ENCODE measurements at regions not wholly inside any gene's neighbourhood (a gene's known extent, or its start where the extent isn't known, plus 50 kb on each side); places are given as distances from the start of the nearest gene placed in this dataset.
A peak's percentile ranks its signal among the peaks of the same experiment; 100 is the strongest.

DNA sequence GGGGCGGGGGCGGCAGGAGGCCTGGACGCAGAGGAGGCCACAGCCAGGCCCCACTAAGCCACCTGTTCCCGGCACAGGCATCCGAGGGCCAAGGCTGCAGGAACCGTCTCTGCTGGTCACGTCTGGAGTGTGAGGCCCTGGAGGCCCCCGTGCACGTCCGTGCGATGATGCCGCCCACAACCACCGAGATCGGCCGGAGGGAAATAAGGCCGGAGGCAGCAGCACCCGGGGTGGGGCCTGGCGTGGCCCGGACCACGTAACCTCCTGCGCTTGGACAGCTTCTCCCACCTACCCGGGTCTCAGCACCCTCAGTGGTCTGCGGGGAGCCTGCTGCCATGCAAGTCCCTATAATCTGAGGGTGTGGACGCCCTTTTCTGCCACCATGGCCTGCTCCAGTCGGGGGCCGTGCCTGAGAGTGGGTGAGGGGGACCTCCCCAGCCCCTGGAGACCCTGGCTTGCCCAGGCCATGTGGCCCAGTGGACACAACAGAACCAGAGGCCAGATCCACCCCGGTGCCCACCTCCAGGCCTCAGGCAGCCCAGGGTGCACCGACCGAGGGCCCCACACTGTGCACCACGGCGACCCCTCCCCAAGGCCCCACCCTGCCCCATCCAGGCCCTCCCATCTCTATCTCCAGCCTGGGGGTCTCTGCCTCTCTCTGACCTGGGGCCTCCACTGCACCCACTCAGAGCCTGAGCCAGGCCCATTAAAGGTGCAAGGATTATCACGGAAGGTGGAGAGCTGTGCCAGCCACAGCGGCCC, 83.1 kb downstream of the PDGFA start:
- no peak overlapping the region for H3K4me3 ChIP-seq (ENCODE audit: low read length)
- intact Hi-C loops (cut with micrococcal nuclease) = no loop called here
- TF ChIP-seq, protein P1, sequence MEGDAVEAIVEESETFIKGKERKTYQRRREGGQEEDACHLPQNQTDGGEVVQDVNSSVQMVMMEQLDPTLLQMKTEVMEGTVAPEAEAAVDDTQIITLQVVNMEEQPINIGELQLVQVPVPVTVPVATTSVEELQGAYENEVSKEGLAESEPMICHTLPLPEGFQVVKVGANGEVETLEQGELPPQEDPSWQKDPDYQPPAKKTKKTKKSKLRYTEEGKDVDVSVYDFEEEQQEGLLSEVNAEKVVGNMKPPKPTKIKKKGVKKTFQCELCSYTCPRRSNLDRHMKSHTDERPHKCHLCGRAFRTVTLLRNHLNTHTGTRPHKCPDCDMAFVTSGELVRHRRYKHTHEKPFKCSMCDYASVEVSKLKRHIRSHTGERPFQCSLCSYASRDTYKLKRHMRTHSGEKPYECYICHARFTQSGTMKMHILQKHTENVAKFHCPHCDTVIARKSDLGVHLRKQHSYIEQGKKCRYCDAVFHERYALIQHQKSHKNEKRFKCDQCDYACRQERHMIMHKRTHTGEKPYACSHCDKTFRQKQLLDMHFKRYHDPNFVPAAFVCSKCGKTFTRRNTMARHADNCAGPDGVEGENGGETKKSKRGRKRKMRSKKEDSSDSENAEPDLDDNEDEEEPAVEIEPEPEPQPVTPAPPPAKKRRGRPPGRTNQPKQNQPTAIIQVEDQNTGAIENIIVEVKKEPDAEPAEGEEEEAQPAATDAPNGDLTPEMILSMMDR (conservative IDR thresholded peaks at IDR 0.05; ENCODE audit: low read depth, low read length) = no peak
- TF ChIP-seq EZH2 (IDR thresholded peaks at IDR 0.05; ENCODE audit: low read length, unreplicated experiment) (no peak), EZH2phosphoT487 (IDR thresholded peaks at IDR 0.05; ENCODE audit: borderline replicate concordance, low read length) (no peak)
- no peaks in the 10 kb centered on the region for H3K27me3 ChIP-seq (ENCODE audit: low read length)
- CTCF ChIA-PET = interaction anchor here (0.6 to 1.8 kb wide), 3 partner anchors 74 to 200 kb away, joined by 3 to 4 read pairs (median 4); no protein-coding TSS in a partner anchor
- no peak overlapping the region for H3K9ac ChIP-seq (ENCODE audit: low read length)
- H3K9me3 ChIP-seq (ENCODE audit: low read length) = no peaks in the 10 kb centered on the region
- H4K20me1 ChIP-seq (ENCODE audit: low read length) = no peaks in the 10 kb centered on the region
- no peaks in the 10 kb centered on the region for H3K79me2 ChIP-seq (ENCODE audit: low read length)
- H3K4me1 ChIP-seq (ENCODE audit: insufficient read depth, low read length) = peaks cover 19% of the 10 kb centered on the region
- no peaks in the 10 kb centered on the region for H3K36me3 ChIP-seq (ENCODE audit: low read depth, low read length)
- peak overlapping the region; percentile 86 for H3K4me2 ChIP-seq (ENCODE audit: low read length)
- DNase-seq = no peak
- no peaks in the 10 kb centered on the region for H3F3A ChIP-seq (ENCODE audit: low read length, unreplicated experiment)
- ATAC-seq = no peak
- H3K27ac ChIP-seq (ENCODE audit: low read length) = peak overlapping the region; percentile 71
- no TSS peak for BruUV-seq (replicated peaks)
- H2AFZ ChIP-seq (ENCODE audit: low read length) = peak overlapping the region; percentile 84; the same call in 1 of the 2 replicates
- POLR2A ChIA-PET (ENCODE audit: unreplicated experiment) = interaction anchor here (1.1 kb wide), 1 partner anchor 103 kb away, joined by 14 read pairs; no protein-coding TSS in a partner anchor
- no peaks in the 10 kb centered on the region for H3K9me2 ChIP-seq (replicated peaks; ENCODE audit: low read length)

DNA sequence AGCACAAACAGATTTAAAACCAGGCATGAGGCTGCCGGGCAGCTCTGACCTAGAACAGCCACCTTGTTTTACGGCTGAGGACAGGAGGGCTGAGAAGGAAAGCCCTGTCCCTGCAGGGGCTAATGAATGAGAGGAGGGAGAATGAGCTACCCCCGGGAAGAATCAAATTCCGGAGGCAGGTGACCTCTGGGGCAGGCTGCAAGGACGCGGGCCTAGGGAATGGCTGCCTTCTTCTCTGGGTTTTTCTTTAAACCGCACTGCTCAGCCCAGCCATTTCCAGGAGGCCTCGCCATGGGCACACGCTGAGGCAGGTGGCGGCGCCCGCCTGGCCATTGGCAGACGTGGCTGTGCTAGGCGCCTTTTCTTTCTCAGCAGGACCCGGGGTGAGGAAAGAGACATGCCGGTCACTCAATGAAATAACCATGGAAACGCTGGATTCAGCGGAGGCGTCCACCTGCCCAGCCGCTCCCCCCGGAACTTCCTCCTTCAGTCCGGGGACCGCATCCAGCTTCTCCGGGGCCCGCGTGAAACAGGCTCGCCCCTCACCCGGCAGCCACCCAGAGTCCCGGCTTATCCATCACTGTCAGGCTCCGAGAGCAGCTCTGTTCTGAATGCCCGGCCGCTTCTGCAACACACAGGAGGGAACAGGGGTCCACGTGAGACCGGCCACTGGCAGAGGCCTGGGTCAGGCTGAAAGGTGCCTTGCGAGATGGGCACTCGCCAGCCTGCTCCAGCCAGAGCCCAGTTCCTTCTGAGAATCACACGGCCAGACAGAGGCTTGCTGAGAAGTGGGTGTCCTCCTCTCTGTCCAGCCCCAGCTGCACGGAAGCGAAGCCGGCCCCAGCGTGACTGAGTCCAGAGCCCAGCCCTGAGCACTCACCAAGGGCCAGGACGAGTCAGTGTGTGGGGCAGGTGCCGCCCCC, 82.1 kb downstream of the PDGFA start:
- TF ChIP-seq, protein P1 (conservative IDR thresholded peaks at IDR 0.05; ENCODE audit: low read depth, low read length) = no peak
- no peak for TF ChIP-seq EZH2phosphoT487 (IDR thresholded peaks at IDR 0.05; ENCODE audit: borderline replicate concordance, low read length)
- TF ChIP-seq EZH2 (IDR thresholded peaks at IDR 0.05; ENCODE audit: low read length, unreplicated experiment) = no peak
- H3K4me3 ChIP-seq (ENCODE audit: low read length) = no peak overlapping the region
- H3K4me2 ChIP-seq (ENCODE audit: low read length) = no peak overlapping the region
- no peaks in the 10 kb centered on the region for H3F3A ChIP-seq (ENCODE audit: low read length, unreplicated experiment)
- DNase-seq = no peak
- no peak overlapping the region for H3K9ac ChIP-seq (ENCODE audit: low read length)
- H3K27ac ChIP-seq (ENCODE audit: low read length) = no peak overlapping the region
- H4K20me1 ChIP-seq (ENCODE audit: low read length) = no peaks in the 10 kb centered on the region
- no peaks in the 10 kb centered on the region for H3K79me2 ChIP-seq (ENCODE audit: low read length)
- H3K9me2 ChIP-seq (replicated peaks; ENCODE audit: low read length) = no peaks in the 10 kb centered on the region
- intact Hi-C loops (cut with micrococcal nuclease) = no loop called here
- peaks cover 19% of the 10 kb centered on the region for H3K4me1 ChIP-seq (ENCODE audit: insufficient read depth, low read length)
- no peaks in the 10 kb centered on the region for H3K36me3 ChIP-seq (ENCODE audit: low read depth, low read length)
- H2AFZ ChIP-seq (ENCODE audit: low read length) = no peak overlapping the region
- ATAC-seq = no peak
- ChIA-PET POLR2A (ENCODE audit: unreplicated experiment) (no interaction called here), CTCF (interaction anchor here (1.1 kb wide), 1 partner anchor 104 kb away, joined by 5 read pairs; no protein-coding TSS in a partner anchor)
- BruUV-seq (replicated peaks) = no TSS peak
- no peaks in the 10 kb centered on the region for H3K9me3 ChIP-seq (ENCODE audit: low read length)
- no peaks in the 10 kb centered on the region for H3K27me3 ChIP-seq (ENCODE audit: low read length)
